HAP-1 (cell line): ENCODE measurements at regions not wholly inside any gene's neighbourhood (a gene's known extent, or its start where the extent isn't known, plus 50 kb on each side); places are given as distances from the start of the nearest gene placed in this dataset.
A peak's percentile ranks its signal among the peaks of the same experiment; 100 is the strongest.

Experiments used
- DNase-seq, 2 experiments: peaks; one replicate each; pipeline ENCODE4 v3.0.0-alpha.2; 2016 to 2020; ENCODE audit warnings: low spot score in 2 of 2
- H3K27me3 ChIP-seq: fragments of 250-450 bp; sonication (Bioruptor Pico); 2 replicates; pipeline ENCODE4 v1.5.1; 2020; ENCODE audit warnings: low read depth, mild to moderate bottlenecking, moderate library complexity
- H3K36me3 ChIP-seq: fragments of 250-450 bp; sonication (Bioruptor Pico); replicated peaks from 2 replicates; pipeline ENCODE4 v1.5.1; 2020; ENCODE audit warnings: mild to moderate bottlenecking
- H3K4me1 ChIP-seq: fragments of 250-450 bp; sonication (Bioruptor Pico); 2 replicates; pipeline ENCODE4 v1.5.1; 2020; ENCODE audit warnings: mild to moderate bottlenecking
- H3K4me3 ChIP-seq: fragments of 250-450 bp; sonication (Bioruptor Pico); 2 replicates; pipeline ENCODE4 v1.5.1; 2020; ENCODE audit warnings: mild to moderate bottlenecking, moderate library complexity
- H3K9me3 ChIP-seq: fragments of 250-450 bp; sonication (Bioruptor Pico); 2 replicates; pipeline ENCODE4 v1.5.1; 2020; ENCODE audit warnings: mild to moderate bottlenecking, moderate library complexity
- in situ Hi-C: fragments of 300-500 bp; cut with MboI; formaldehyde crosslinking; loops from 3 replicates; pipeline ENCODE4 v1.14.3; 2020; ENCODE audit warnings: low sequenced_read_pairs, inconsistent platforms, mixed read lengths

DNA sequence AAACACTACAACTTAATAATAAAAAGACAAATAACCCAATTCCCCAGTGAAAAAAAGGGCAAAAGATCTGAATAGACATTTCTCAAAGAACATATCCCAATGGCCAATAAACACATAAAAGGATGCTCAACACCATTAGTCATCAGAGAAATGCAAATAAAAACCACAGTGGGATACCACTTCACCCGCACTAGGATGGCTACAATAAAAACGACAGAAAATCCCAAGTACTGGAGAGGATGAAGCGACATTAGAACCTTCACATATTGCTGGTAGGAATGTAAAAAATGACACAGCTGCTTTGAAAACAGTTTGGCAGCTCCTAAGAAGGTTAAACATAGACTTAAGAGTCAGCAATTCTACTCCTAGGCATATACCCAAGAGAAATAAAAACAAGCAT lies 140.6 kb upstream of the ARX start:
- in situ Hi-C loops = no loop called here
- H3K36me3 ChIP-seq = no peaks in the 10 kb centered on the region
- H3K27me3 ChIP-seq = no peaks in the 10 kb centered on the region
- no peak overlapping the region for H3K4me3 ChIP-seq
- DNase-seq = no peak
- 0 out of 2 replicates have a peak, but pooled peaks cover 3% of the 10 kb centered on the region for H3K4me1 ChIP-seq
- no peaks in the 10 kb centered on the region for H3K9me3 ChIP-seq

GRCh38 chrX:25154168-25154567 lies 138.4 kb upstream of the ARX start:
- H3K9me3 ChIP-seq = no peaks in the 10 kb centered on the region
- in situ Hi-C loops = no loop called here
- peak; percentile 43 to 67 for DNase-seq
- H3K27me3 ChIP-seq = no peaks in the 10 kb centered on the region
- no peaks in the 10 kb centered on the region for H3K36me3 ChIP-seq
- no peak overlapping the region for H3K4me3 ChIP-seq
- 0 out of 2 replicates have a peak, but pooled peaks cover 3% of the 10 kb centered on the region for H3K4me1 ChIP-seq

GRCh38 chrX:25151749-25152148 lies 136.0 kb upstream of the ARX start:
- Histone ChIP-seq H3K9me3 (no peaks in the 10 kb centered on the region), H3K27me3 (no peaks in the 10 kb centered on the region), H3K36me3 (no peaks in the 10 kb centered on the region), H3K4me1 (0 out of 2 replicates have a peak, but pooled peaks cover 3% of the 10 kb centered on the region), H3K4me3 (no peak overlapping the region)
- in situ Hi-C loops = no loop called here
- no peak for DNase-seq

DNA sequence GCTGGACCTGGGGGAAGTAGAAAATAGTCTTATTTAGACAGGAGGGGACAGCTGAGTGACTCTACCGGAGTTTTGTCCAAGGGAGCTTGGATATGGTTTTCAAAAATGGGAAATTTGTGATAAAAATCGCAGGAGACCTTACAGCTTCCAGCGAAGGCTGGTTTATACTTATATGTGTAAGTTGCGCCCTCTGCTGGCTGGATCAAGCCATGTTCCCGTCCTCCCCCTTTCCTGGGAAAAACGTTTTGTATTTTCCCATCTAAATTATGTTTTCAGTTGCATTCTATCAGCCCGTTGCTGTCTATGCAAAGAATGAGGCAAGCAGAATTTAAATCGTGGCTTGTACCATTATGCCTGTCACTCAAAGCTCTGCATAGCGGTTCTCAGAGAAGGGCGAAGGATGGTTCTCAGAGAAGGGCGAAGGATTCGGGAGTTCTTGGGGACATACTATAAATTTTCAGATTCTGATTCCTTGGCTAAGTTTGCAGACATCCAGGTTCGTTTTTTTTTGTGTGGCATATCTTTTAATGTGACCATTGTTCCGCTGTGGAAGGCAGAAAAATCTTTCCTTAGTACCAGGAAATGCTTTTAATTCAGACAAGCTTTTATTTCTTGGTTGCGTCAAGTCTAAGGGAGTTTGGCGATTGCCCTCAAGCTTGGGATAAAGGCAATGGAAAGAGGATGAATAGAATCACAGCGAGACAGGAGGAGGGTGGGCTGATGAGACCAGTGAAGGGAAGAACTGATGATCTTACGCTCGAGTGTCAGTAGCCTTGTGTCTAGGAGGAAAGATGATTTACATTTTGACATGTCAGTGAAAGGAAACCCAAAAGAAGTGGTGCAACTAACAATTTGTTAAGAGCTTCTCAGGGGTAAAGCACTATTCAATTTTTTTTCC lies 128.5 kb upstream of the ARX start:
- Histone ChIP-seq H3K36me3 (no peaks in the 10 kb centered on the region), H3K4me3 (peak overlapping the region; percentile 4; the same call in 1 of the 2 replicates), H3K27me3 (no peaks in the 10 kb centered on the region), H3K9me3 (no peaks in the 10 kb centered on the region), H3K4me1 (peaks cover 19% of the 10 kb centered on the region)
- in situ Hi-C loops = loop anchor here (5.0 to 10.0 kb wide), 2 partner anchors 107 to 319 kb away; no protein-coding TSS in a partner anchor
- peak; percentile 73 to 89 for DNase-seq

DNA sequence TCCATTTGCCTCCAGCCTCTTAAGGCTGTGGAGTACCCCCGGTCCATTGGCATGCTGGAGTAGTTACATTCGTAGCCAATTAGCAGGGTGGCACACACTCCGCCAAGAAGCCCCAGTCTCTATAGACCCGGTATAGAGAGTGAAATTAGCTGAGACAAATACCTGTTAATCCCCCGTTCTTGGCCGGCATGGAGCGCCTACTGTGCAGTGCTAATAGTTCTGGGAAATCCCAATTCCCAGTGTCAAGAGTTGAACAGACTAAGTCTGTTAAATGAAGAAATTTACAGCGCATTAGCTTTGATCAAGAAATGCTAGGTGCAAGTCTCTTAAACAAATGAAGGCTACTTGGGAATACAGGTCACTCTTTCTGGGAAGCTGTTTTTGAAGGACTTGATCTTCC lies 127.8 kb upstream of the ARX start:
- H3K9me3 ChIP-seq = no peaks in the 10 kb centered on the region; the same call in 1 of the 2 replicates
- no peaks in the 10 kb centered on the region for H3K36me3 ChIP-seq
- no peaks in the 10 kb centered on the region for H3K27me3 ChIP-seq
- peaks cover 19% of the 10 kb centered on the region for H3K4me1 ChIP-seq
- in situ Hi-C loops = loop anchor here (5.0 to 10.0 kb wide), 2 partner anchors 106 to 319 kb away; no protein-coding TSS in a partner anchor
- H3K4me3 ChIP-seq = no peak overlapping the region
- DNase-seq = no peak

DNA sequence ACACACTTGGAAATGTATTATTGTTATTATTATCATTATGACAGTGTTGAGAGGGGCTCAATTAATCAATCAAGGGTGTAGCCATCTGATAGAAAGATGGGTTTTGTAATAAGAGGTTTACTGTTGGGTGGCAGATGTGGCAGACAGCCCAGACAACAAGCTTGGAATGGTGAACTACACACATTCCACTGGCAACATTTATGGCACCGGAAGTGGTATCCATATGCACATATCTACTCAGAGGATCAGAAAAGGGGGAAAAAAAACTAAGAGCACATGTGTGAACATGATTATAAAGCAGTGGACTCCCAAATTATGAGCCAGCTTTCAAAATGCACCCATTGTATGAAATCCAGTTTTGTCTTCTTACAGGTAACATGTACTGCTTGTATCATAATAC lies 125.9 kb upstream of the ARX start:
- Histone ChIP-seq H3K36me3 (no peaks in the 10 kb centered on the region), H3K4me3 (no peak overlapping the region), H3K27me3 (no peaks in the 10 kb centered on the region), H3K9me3 (no peaks in the 10 kb centered on the region; the same call in 1 of the 2 replicates), H3K4me1 (peaks cover 19% of the 10 kb centered on the region)
- no peak for DNase-seq
- in situ Hi-C loops = loop anchor here (5.0 to 10.0 kb wide), 2 partner anchors 104 to 317 kb away; no protein-coding TSS in a partner anchor

DNA sequence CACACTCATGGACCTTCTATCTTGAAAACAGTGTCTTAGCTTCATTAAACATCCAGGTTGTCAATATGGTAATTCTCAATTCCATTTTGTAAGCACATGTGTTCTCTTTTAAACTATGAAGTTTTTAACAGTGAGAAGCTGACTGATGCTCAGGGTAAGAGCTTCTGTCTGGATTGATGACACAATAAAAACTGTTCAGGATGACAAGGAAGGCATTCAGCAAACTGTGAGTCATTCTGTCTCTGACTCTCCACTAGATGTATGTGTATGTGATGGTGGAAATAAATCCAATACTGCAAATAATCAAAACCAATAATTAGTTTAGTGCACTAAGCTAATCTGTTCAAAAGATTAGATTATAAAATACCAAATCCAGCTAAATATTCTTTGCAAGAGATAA lies 115.3 kb upstream of the ARX start:
- H3K9me3 ChIP-seq = peaks cover 11% of the 10 kb centered on the region
- H3K36me3 ChIP-seq = no peaks in the 10 kb centered on the region
- DNase-seq = peak in 1 of 2 experiments; percentile 6
- no peak overlapping the region for H3K4me3 ChIP-seq
- no peaks in the 10 kb centered on the region for H3K27me3 ChIP-seq
- in situ Hi-C loops = no loop called here
- peaks cover 11% of the 10 kb centered on the region for H3K4me1 ChIP-seq

DNA sequence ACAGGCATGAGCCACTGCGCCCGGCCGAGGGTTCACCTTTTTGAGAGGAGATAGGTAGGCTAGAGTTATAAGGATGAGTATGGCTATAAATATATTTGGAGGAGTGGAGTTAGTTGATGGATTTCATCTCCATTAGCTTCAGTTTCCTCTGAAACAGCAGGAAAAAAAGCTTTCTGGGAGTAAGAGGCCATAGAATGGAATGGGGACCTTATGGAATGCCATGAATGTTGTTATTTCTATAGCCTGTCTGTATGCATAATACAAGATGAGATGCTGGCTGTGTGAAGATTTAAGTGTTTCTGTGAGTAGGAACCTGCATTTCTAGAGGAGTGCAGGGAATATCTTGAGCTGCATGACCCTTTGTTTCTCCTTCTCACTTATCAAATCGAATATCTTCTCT lies 114.9 kb upstream of the ARX start:
- Histone ChIP-seq H3K4me3 (no peak overlapping the region), H3K9me3 (peaks cover 7% of the 10 kb centered on the region), H3K27me3 (no peaks in the 10 kb centered on the region), H3K36me3 (no peaks in the 10 kb centered on the region), H3K4me1 (peaks cover 15% of the 10 kb centered on the region)
- peak in 1 of 2 experiments; percentile 68 for DNase-seq
- in situ Hi-C loops = no loop called here

- Histone ChIP-seq H3K4me1 (peaks cover 23% of the 10 kb centered on the region), H3K4me3 (no peak overlapping the region), H3K9me3 (peaks cover 7% of the 10 kb centered on the region), H3K27me3 (no peaks in the 10 kb centered on the region), H3K36me3 (no peaks in the 10 kb centered on the region)
- in situ Hi-C loops = no loop called here
- DNase-seq = peak; percentile 31 to 52
These were observed 109.7 kb upstream of the ARX start for GRCh38 chrX:25125483-25125882.

GRCh38 chrX:25124391-25124790 lies 108.6 kb upstream of the ARX start:
- no peaks in the 10 kb centered on the region for H3K27me3 ChIP-seq
- in situ Hi-C loops = no loop called here
- peaks cover 7% of the 10 kb centered on the region for H3K9me3 ChIP-seq
- H3K4me1 ChIP-seq = peaks cover 22% of the 10 kb centered on the region
- no peaks in the 10 kb centered on the region for H3K36me3 ChIP-seq
- H3K4me3 ChIP-seq = no peak overlapping the region
- peak; percentile 40 to 90 for DNase-seq

DNA sequence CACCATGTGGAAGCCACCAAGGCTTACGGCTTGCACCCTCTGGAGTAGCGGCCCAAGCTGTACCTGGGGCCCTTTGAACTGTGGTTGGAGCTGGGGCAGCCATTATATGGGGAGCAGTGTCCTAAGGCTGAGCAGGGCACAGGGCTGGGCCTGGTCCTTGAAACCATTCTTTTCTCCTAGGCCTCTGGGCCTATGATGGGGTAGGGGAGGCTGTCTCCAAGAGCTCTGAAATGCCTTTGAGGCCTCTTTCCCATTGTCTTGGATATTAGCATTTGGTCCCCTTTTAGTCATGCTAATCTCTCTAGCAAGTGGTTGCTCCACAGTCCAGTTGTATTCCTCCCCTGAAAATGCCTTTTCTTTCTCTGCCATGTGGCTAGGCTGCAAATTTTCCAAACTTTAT lies 96.4 kb upstream of the ARX start:
- peak; percentile 17 to 46 for DNase-seq
- no peaks in the 10 kb centered on the region for H3K4me1 ChIP-seq
- H3K36me3 ChIP-seq = no peaks in the 10 kb centered on the region; the same call in 1 of the 2 replicates
- H3K27me3 ChIP-seq = no peaks in the 10 kb centered on the region
- peaks cover 9% of the 10 kb centered on the region for H3K9me3 ChIP-seq
- in situ Hi-C loops = no loop called here
- H3K4me3 ChIP-seq = no peak overlapping the region

GRCh38 chrX:25108481-25108880 lies 92.7 kb upstream of the ARX start:
- Histone ChIP-seq H3K36me3 (no peaks in the 10 kb centered on the region; the same call in 1 of the 2 replicates), H3K4me3 (no peak overlapping the region), H3K27me3 (no peaks in the 10 kb centered on the region), H3K9me3 (peaks cover 9% of the 10 kb centered on the region), H3K4me1 (peaks cover 12% of the 10 kb centered on the region)
- DNase-seq = no peak
- in situ Hi-C loops = no loop called here

DNA sequence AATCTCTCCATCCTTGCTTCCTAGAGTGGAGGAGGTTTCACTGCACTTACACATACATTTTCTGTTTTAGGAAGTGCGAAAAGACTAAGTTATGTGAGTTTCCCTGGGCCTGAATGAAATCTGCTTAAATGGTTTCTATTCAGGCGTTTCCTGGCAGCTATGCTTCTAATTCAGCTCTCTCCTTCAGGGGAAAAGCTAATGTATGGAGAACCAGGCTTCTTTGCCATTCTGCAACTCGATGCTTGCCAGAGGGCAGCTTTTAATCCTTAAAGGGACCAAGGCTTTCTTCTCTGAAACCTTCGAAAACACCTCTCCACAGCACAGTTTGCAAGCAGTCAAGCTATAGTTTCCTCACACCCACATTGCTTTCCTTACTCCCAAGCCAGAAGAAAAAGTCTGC lies 89.5 kb upstream of the ARX start:
- H3K4me3 ChIP-seq = no peak overlapping the region
- H3K27me3 ChIP-seq = no peaks in the 10 kb centered on the region
- in situ Hi-C loops = no loop called here
- H3K9me3 ChIP-seq = no peaks in the 10 kb centered on the region
- DNase-seq = peak; percentile 52 to 67
- no peaks in the 10 kb centered on the region for H3K36me3 ChIP-seq
- peaks cover 12% of the 10 kb centered on the region for H3K4me1 ChIP-seq

DNA sequence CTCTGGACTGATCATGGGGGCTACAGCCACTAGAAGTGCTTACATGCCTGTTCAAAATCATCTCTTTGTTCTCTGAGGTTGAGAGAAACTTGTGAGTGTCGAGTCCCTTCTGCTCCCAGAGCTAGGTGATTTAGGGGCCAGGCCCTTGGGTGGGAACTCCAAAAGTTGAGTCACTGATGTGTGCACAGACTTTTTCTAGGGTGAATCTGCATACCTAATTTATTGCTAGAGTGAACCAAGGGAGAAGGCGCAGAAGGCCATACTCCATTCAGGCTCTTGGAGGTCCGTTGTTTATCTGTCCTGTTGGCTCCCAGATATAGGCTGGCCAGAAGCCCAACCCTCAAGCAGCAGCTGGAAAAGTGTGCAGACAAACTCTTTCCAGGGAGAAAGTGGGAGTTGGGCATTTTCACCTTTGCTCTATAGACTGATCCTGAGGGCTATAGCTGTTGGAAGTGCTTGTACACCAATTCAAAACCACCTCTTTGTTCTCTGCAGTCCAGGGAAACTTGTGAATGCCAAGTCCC lies 80.8 kb upstream of the ARX start:
- in situ Hi-C loops = no loop called here

More for the DNA sequence above, 80.8 kb upstream of the ARX start:
- Histone ChIP-seq H3K4me3 (no peak overlapping the region), H3K9me3 (no peaks in the 10 kb centered on the region), H3K4me1 (peaks cover 7% of the 10 kb centered on the region), H3K27me3 (no peaks in the 10 kb centered on the region), H3K36me3 (no peaks in the 10 kb centered on the region)
- DNase-seq = no peak
